AG04450 (cell line): ENCODE measurements at regions not wholly inside any gene's neighbourhood (a gene's known extent, or its start where the extent isn't known, plus 50 kb on each side); places are given as distances from the start of the nearest gene placed in this dataset.

ENCODE experiments used
- CTCF ChIA-PET: fragments of 300-600, 350-600 bp; formaldehyde crosslinking; extraction: SDS; loops from one replicate; lab custom pipeline; 2022; ENCODE audit warnings: antibody characterized with exemption, inconsistent platforms; lab: Charles Lee
- POLR2A ChIA-PET: fragments of 350-600 bp; formaldehyde crosslinking; extraction: SDS; loops from one replicate; lab custom pipeline; 2021; ENCODE audit warnings: antibody characterized with exemption, inconsistent platforms; lab: Yijun Ruan, JAX
- DNase-seq: peaks from one replicate; pipeline ENCODE4 v3.0.0-alpha.2; 2011; ENCODE audit warnings: low read depth, low spot score
- H3K27ac ChIP-seq: one replicate; pipeline ENCODE4 v1.5.1; 2012; ENCODE audit warnings: low read depth, low read length, control low read depth
- H3K27me3 ChIP-seq: one replicate; pipeline ENCODE4 v1.6.0; 2012; ENCODE audit warnings: low read length; ENCODE audit not compliant: control insufficient read depth, insufficient read depth
- H3K4me3 ChIP-seq: 2 replicates; pipeline ENCODE4 v1.5.1; 2011; ENCODE audit warnings: mild to moderate bottlenecking, low read depth, low read length, control low read depth
- H3K9me3 ChIP-seq: 2 replicates; pipeline ENCODE4 v1.5.1; 2012; ENCODE audit warnings: low read length; ENCODE audit not compliant: control insufficient read depth, insufficient read depth
- CTCF ChIP-seq: IDR thresholded peaks from 2 replicates; pipeline ENCODE4 v1.5.1; 2011; ENCODE audit warnings: low read depth, low read length, control low read depth, inconsistent platforms

GRCh38 chr12:80038062-80038560 lies 61.2 kb upstream of the OTOGL start:
- no peak overlapping the region for H3K4me3 ChIP-seq
- no peak overlapping the region for H3K27ac ChIP-seq
- H3K9me3 ChIP-seq, result no peaks in the 10 kb centered on the region
- POLR2A ChIA-PET, result no interaction called here
- TF ChIP-seq CTCF, result no peak
- CTCF ChIA-PET, result no interaction called here
- no peak for DNase-seq
- H3K27me3 ChIP-seq, result no peaks in the 10 kb centered on the region

GRCh38 chr12:80033448-80033847 lies 65.9 kb upstream of the OTOGL start:
- no peak overlapping the region for H3K4me3 ChIP-seq
- DNase-seq, result peak; percentile 50
- H3K9me3 ChIP-seq, result no peaks in the 10 kb centered on the region
- no peaks in the 10 kb centered on the region for H3K27me3 ChIP-seq
- no peak for TF ChIP-seq CTCF
- H3K27ac ChIP-seq, result no peak overlapping the region
- CTCF ChIA-PET, result no interaction called here
- POLR2A ChIA-PET, result interaction anchor here (0.7 kb wide), 1 partner anchor 8 kb away, joined by 3 read pairs; no protein-coding TSS in a partner anchor

DNA sequence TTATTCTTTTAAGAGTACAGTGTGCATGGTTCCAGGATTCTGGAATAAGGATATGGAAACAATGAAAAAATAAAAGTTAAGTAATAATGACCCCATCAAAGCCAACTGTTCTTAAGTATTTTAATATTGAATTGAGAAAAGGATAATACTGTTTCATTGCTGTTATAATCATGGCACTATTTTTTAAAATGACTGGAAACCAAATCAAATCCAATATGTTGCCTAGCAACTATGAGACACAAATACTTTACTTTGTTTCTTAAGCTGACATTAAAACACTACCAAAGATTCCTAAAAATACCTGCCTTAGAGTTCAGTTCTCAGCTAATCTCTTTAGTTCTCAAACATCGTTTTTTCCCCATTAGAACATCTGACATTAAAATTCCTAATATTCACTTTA lies 66.4 kb upstream of the OTOGL start:
- CTCF ChIA-PET, result no interaction called here

DNA sequence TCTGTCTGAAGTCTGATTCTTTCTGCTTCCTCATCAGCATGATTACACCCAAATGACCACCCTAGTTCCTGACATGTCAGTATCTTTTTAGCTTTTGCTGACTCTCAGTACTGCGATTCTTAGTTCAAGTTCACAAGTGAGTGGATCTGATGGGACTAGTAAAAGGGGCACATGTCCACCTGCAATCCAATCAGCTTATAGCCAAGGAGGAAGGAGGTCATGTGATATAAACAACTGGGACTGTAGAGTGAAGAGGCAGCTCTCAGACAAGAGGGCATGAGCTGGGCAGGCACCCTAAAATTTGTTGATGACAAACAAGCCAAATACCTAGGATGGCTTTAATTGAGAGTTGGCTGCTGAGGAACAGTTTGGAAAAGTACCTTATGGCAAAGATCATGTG lies 68.1 kb upstream of the OTOGL start:
- CTCF ChIA-PET, result no interaction called here
- no peak overlapping the region for H3K27ac ChIP-seq
- H3K4me3 ChIP-seq, result no peak overlapping the region
- H3K27me3 ChIP-seq, result no peaks in the 10 kb centered on the region
- H3K9me3 ChIP-seq, result peaks cover 6% of the 10 kb centered on the region; the same call in 1 of the 2 replicates
- POLR2A ChIA-PET, result no interaction called here
- no peak for DNase-seq
- no peak for TF ChIP-seq CTCF

More for the DNA sequence above, 66.4 kb upstream of the OTOGL start:
- no peaks in the 10 kb centered on the region for H3K27me3 ChIP-seq
- H3K27ac ChIP-seq, result no peak overlapping the region
- POLR2A ChIA-PET, result interaction anchor here (0.7 kb wide), 1 partner anchor 9 kb away, joined by 3 read pairs; no protein-coding TSS in a partner anchor
- no peaks in the 10 kb centered on the region for H3K9me3 ChIP-seq
- no peak overlapping the region for H3K4me3 ChIP-seq
- no peak for TF ChIP-seq CTCF
- no peak for DNase-seq

DNA sequence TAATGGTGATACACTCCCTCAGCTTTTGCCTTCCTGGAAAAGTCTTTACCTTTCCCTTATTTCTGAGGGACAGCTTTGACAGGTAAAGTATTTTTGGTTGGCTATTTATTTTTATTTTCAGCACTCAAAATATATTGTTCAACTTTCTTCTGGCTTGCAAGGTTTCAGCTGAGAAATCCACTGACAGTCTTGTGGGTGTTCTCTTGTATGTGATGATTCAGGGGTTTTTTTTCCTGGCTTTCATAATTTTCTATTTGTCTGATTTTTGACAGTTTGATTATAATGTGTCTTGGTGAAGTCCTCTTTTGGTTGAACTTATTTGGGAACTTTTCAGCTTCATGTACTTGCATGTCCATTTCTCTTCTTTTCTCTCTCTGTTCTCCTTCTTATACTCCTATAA lies 73.7 kb upstream of the OTOGL start:
- no peak overlapping the region for H3K27ac ChIP-seq
- POLR2A ChIA-PET, result no interaction called here
- no peak for TF ChIP-seq CTCF
- peaks cover 6% of the 10 kb centered on the region; the same call in 1 of the 2 replicates for H3K9me3 ChIP-seq
- CTCF ChIA-PET, result no interaction called here
- no peak overlapping the region for H3K4me3 ChIP-seq
- no peak for DNase-seq
- no peaks in the 10 kb centered on the region for H3K27me3 ChIP-seq
